Suppressor macrophage (primary cell): ENCODE measurements at regions not wholly inside any gene's neighbourhood (a gene's known extent, or its start where the extent isn't known, plus 50 kb on each side); places are given as distances from the start of the nearest gene placed in this dataset.
"Not testable (repeated sequence)": the region's sequence is repeated elsewhere in the genome, so short reads cannot be mapped to it uniquely, and the experiment has no call there.

Source experiments
- DNase-seq, 4 experiments: peaks; one replicate each; pipeline ENCODE4 v3.0.0-alpha.2; 2020 to 2022

DNA sequence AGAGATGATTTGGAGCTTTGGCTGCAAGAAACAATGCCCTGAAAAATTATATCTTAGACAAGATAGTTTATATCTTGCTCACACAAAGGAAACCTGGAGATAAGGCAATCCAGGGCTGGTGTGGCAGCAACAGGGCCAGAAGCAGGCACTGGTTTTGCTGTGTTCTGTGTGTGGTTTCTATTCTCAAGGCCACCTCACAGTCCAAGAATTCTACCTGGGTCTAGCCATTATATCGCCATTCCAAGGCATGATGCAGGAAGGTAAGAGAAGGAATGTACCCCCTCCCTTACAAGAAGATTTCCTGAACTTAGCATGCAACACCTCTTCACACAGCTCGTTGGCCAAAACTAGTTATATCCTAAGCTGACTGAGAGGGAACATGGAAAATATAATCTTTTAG lies 74.5 kb upstream of the MEGF10 start:
- DNase-seq, result no peak

GRCh38 chr5:127216898-127217675 lies 73.5 kb upstream of the MEGF10 start:
- DNase-seq, result peak in 2 of 4 experiments; percentile 25 to 26

- peak; percentile 27 to 67 (median 54) for DNase-seq
These were observed 68.7 kb upstream of the MEGF10 start for GRCh38 chr5:127221936-127222335.

GRCh38 chr5:127222571-127223156 lies 67.9 kb upstream of the MEGF10 start:
- DNase-seq, result not testable (repeated sequence)

DNA sequence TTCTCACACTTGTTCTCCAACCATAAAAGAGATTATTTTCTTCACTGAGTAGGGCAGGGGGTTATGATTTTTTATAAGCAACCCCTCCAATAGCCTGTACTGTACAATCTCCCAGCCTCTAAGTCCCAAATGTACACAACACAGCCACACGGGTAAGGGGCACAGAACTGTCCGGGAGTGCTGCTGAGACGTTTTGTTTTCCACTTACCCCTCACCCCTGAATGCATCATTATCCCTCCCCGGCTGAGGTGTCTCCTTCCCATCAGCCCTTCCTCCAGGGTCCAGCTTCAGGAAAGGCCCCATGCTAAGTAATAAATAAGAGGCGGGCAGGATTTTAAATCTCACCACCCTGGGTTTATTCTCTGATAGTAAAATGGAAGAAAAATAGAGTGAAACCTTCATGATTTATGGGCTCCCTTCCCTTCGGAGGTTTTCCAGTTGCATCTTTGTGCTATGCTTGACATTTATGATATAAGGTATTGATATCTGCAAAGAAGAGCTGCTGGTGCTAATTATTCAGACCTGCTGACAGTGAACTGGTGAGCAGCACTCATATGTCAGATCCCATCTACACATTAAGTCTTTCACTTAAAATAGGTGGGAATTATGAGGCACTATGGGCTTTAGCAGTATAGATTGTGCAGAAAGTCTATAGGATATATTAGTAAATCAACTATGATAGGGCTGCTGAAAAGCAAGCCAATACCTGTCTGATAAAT lies 67.2 kb upstream of the MEGF10 start:
- DNase-seq, result no peak

- no peak for DNase-seq
These were observed 62.7 kb upstream of the MEGF10 start for GRCh38 chr5:127227881-127228280.

DNA sequence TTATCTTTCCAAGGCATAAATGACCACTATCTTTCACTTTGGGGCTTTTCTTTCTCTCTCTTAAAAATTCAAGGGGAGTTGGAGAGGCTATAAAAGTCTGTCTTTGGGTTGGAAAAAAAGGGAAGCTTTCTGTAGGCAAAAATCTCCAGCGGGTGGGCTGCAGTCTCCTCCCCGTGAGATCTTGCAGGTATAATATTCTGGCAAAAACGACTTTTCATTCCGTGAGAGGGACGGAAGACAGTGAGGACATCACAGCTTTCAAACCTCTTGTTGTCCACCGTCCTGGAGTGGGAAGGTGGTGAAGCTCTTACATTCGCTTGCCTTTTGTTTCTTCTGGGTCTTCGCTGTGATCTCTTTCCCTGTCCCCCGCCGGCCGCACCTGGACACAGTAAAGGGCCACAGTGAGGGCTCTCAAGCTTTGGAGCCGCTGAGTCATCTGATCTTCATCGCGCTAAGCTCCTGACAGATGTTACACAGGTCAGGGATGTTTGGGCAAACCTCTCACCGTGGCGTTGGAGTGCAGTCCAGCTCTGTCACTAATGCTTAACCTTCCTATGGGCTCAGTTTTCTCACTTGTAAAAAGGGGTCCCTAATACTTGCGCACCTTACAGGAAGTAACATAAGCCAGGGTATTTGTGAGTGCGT lies 61.9 kb upstream of the MEGF10 start:
- DNase-seq, result no peak

GRCh38 chr5:127229185-127229889 lies 61.3 kb upstream of the MEGF10 start:
- DNase-seq, result peak; percentile 84 to 93 (median 91)

- DNase-seq, result no peak
These were observed 59.5 kb upstream of the MEGF10 start for GRCh38 chr5:127231118-127231517.

DNA sequence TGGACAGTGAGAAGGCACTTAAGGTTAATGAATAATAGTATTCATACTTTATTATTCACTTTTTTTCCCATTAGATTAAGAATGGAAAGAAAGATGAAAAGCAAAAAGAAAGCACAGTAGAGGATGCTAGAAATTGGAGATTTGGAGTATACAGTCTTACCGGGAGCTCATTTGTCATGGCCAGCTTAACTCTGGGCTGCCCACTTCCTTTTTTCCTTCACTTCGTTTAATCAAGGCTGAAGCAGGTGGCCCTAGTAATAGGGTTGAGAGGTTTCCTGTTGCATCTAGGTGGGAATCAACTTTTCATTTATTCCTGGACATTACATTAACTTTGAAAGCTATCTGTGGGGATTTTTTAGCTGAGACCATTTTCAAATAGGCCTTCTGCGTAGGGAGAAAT lies 57.0 kb upstream of the MEGF10 start:
- DNase-seq, result no peak

GRCh38 chr5:127235136-127235535 lies 55.5 kb upstream of the MEGF10 start:
- DNase-seq, result no peak

DNA sequence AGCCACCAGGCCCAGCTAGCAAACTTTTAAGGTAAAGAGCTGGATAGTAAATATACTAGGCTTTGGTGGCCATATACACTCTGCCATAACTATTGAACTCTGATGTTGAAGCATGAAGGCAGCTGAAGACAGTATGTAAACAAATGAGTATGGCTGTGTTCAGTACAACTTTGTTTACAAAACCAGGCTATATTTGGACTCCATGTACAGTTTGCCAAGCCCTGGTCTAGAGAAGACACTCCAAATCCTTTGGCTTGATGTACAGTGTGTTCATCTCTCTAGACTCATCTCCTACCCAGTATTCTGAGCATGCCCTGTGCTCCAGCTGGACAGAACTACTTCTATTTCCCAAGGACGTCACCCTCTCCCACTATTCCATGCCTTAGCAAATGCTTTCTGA lies 54.3 kb upstream of the MEGF10 start:
- no peak for DNase-seq
